PC-9 (cell line): ENCODE measurements at regions not wholly inside any gene's neighbourhood (a gene's known extent, or its start where the extent isn't known, plus 50 kb on each side); places are given as distances from the start of the nearest gene placed in this dataset.

ENCODE experiments used
- BruUV-seq: library from RNA; stranded (reverse); fragments of 400-500 nt; replicated peaks from 2 replicates; lab custom pipeline; 2021; lab: Mats Ljungman, UMichigan
- CTCF ChIA-PET: fragments of 300-600 bp; sonication (Branson Sonifier 250); formaldehyde crosslinking; loops from one replicate; lab custom pipeline; 2022; ENCODE audit warnings: antibody characterized with exemption; lab: Charles Lee
- POLR2A ChIA-PET: fragments of 300-600 bp; sonication (Branson Sonifier 250); formaldehyde crosslinking; loops from one replicate; lab custom pipeline; 2022; ENCODE audit warnings: antibody characterized with exemption; ENCODE audit not compliant: unreplicated experiment; lab: Charles Lee
- DNase-seq, 2 experiments: peaks; one replicate each; pipeline versions ENCODE4 v3.0.0 to v3.0.0-alpha.2; 2015 to 2022; ENCODE audit warnings: mixed read lengths in 1 of 2
- H2AFZ ChIP-seq: fragments of 200-600 bp; sonication (generic); 2 replicates; pipeline ENCODE4 v1.8.1; 2017; ENCODE audit warnings: antibody characterized with exemption
- H3F3A ChIP-seq: fragments of 200-600 bp; sonication (generic); 2 replicates; pipeline ENCODE4 v1.8.1; 2017; ENCODE audit warnings: antibody characterized with exemption, mild to moderate bottlenecking, low read depth; ENCODE audit not compliant: insufficient read depth
- H3K27ac ChIP-seq: fragments of 200-600 bp; sonication (generic); 2 replicates; pipeline ENCODE4 v1.6.1; 2016; ENCODE audit warnings: mixed run types
- H3K27me3 ChIP-seq: fragments of 200-600 bp; sonication (generic); 2 replicates; pipeline ENCODE4 v1.6.1; 2016; ENCODE audit warnings: low read depth, mixed run types; ENCODE audit not compliant: insufficient read depth
- H3K36me3 ChIP-seq: fragments of 200-600 bp; sonication (generic); 2 replicates; pipeline ENCODE4 v1.6.1; 2016; ENCODE audit warnings: low read depth, mixed run types
- H3K4me1 ChIP-seq: fragments of 200-600 bp; sonication (generic); replicated peaks from 2 replicates; pipeline ENCODE4 v1.6.1; 2016; ENCODE audit warnings: mixed run types; ENCODE audit not compliant: insufficient read depth
- H3K4me2 ChIP-seq: fragments of 200-600 bp; sonication (generic); 2 replicates; pipeline ENCODE4 v1.6.1; 2017; ENCODE audit warnings: mixed run types
- H3K4me3 ChIP-seq: fragments of 200-600 bp; sonication (generic); 2 replicates; pipeline ENCODE4 v1.6.1; 2016; ENCODE audit warnings: mixed run types
- H3K79me2 ChIP-seq: fragments of 200-600 bp; sonication (generic); 2 replicates; pipeline ENCODE4 v1.6.1; 2017; ENCODE audit warnings: low read depth, mixed run types
- H3K9me2 ChIP-seq: fragments of 200-600 bp; sonication (generic); 2 replicates; pipeline ENCODE4 v1.8.1; 2017; ENCODE audit warnings: mild to moderate bottlenecking; ENCODE audit not compliant: insufficient read depth
- H3K9me3 ChIP-seq: fragments of 200-600 bp; sonication (generic); 2 replicates; pipeline ENCODE4 v1.8.1; 2016; ENCODE audit warnings: low read depth; ENCODE audit not compliant: insufficient read depth
- H4K20me1 ChIP-seq: fragments of 200-600 bp; sonication (generic); 2 replicates; pipeline ENCODE4 v1.8.1; 2017; ENCODE audit not compliant: insufficient read depth
- EZH2 ChIP-seq: fragments of 200-600 bp; sonication (generic); IDR thresholded peaks from 2 replicates; pipeline ENCODE4 v1.8.0; 2017; ENCODE audit warnings: antibody characterized with exemption, low read depth
- intact Hi-C: fragments of 100-400 bp; cut with micrococcal nuclease; formaldehyde crosslinking; loops from one replicate; pipeline ENCODE4 v1.10.0; 2022; ENCODE audit not compliant: unreplicated experiment
- TF ChIP-seq, protein P1 (sequence below): fragments of 200-600 bp; sonication (generic); conservative IDR thresholded peaks from 2 replicates; pipeline ENCODE4 v1.6.1; 2017; ENCODE audit warnings: mixed run types, antibody characterized with exemption, mild to moderate bottlenecking, moderate library complexity

DNA sequence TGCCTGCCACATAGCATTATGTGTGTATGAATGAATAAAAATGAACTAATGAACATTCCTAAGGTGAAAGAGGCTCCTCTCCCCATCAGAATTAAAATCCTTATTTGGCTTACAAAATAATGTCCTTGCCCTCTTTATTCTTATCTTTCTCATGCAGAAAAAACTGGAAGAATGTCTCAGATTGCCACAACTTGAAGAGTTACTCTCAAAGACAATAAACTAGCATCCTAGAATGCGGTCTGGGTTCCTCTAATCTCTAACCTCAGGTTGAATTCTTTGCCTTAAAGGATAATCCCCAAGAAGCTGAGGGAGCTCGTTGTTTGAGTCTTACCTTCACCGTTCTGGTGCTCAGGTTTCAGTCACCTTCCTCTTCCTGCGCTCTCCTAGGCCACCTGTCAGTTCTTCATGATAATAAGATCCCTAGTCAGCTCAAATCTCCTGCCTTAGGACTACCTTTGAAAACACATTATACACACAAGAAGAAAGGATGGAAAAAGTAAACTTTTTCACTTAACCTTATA is 147.1 kb downstream of the PHLDA1 start:
- Histone ChIP-seq H3K27ac (no peak overlapping the region), H3K9me2 (no peaks in the 10 kb centered on the region), H3K9me3 (no peaks in the 10 kb centered on the region; the same call in 1 of the 2 replicates), H3K36me3 (no peaks in the 10 kb centered on the region), H3K4me3 (no peak overlapping the region), H2AFZ (no peak overlapping the region), H3K4me2 (no peak overlapping the region), H4K20me1 (no peaks in the 10 kb centered on the region), H3F3A (0 out of 2 replicates have a peak, but pooled peaks cover 3% of the 10 kb centered on the region), H3K27me3 (no peaks in the 10 kb centered on the region), H3K4me1 (peaks cover 7% of the 10 kb centered on the region; the same call in 1 of the 2 replicates), H3K79me2 (no peaks in the 10 kb centered on the region)
- no peak for DNase-seq
- BruUV-seq: no TSS peak
- ChIA-PET POLR2A (no interaction called here), CTCF (no interaction called here)
- TF ChIP-seq EZH2: no peak
- TF ChIP-seq, protein P1, sequence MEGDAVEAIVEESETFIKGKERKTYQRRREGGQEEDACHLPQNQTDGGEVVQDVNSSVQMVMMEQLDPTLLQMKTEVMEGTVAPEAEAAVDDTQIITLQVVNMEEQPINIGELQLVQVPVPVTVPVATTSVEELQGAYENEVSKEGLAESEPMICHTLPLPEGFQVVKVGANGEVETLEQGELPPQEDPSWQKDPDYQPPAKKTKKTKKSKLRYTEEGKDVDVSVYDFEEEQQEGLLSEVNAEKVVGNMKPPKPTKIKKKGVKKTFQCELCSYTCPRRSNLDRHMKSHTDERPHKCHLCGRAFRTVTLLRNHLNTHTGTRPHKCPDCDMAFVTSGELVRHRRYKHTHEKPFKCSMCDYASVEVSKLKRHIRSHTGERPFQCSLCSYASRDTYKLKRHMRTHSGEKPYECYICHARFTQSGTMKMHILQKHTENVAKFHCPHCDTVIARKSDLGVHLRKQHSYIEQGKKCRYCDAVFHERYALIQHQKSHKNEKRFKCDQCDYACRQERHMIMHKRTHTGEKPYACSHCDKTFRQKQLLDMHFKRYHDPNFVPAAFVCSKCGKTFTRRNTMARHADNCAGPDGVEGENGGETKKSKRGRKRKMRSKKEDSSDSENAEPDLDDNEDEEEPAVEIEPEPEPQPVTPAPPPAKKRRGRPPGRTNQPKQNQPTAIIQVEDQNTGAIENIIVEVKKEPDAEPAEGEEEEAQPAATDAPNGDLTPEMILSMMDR: no peak
- intact Hi-C loops: no loop called here

DNA sequence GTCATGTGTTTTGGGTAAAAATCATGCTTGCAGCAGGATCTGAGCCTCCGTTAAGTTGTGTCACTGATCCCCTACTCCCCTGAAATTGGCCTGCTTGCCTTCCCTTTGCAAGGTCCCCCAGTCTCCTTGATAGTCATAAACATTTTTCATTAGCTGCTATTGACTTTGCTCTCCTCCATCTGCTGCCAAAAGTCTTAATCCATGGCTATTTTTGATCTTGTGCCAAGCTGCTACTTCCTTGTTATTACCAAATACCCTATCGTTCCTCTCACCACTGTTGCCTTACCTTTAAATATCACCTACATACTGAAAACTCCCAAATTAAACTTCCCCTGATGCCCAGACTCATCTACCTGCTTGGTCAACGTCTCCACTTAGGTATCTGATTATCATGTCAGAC is 148.3 kb downstream of the PHLDA1 start:
- Histone ChIP-seq H2AFZ (no peak overlapping the region), H3F3A (0 out of 2 replicates have a peak, but pooled peaks cover 2% of the 10 kb centered on the region), H3K36me3 (no peaks in the 10 kb centered on the region), H3K79me2 (no peaks in the 10 kb centered on the region), H3K9me3 (no peaks in the 10 kb centered on the region; the same call in 1 of the 2 replicates), H3K27me3 (no peaks in the 10 kb centered on the region), H3K4me3 (no peak overlapping the region), H3K9me2 (no peaks in the 10 kb centered on the region), H4K20me1 (no peaks in the 10 kb centered on the region), H3K27ac (no peak overlapping the region), H3K4me2 (no peak overlapping the region), H3K4me1 (peaks cover 7% of the 10 kb centered on the region; the same call in 1 of the 2 replicates)
- POLR2A ChIA-PET: no interaction called here
- BruUV-seq: no TSS peak
- intact Hi-C loops: no loop called here
- CTCF ChIA-PET: no interaction called here
- TF ChIP-seq, protein P1: no peak
- no peak for TF ChIP-seq EZH2
- no peak for DNase-seq

DNA sequence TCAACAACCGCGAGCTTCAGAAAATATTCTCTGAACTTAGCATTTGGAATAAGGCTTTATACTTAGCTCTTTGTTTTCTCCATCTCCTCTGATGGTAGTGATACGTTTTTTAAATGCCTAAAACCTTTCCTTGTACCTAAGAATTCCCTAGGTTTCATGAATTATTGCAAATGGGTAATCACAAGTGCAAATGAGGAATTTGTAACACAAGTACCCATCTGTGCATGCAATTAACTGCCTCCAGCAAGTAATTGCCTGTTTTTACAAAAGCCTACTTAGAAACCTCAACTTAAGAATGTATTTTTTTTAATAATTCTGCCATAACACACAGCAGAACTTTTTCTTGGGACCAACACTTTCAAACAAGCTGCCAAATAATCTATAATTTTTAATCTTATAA is 149.2 kb downstream of the PHLDA1 start:
- ChIA-PET POLR2A (no interaction called here), CTCF (no interaction called here)
- Histone ChIP-seq H3F3A (no peaks in the 10 kb centered on the region), H3K4me3 (no peak overlapping the region), H4K20me1 (no peaks in the 10 kb centered on the region), H3K4me1 (peaks cover 8% of the 10 kb centered on the region; the same call in 1 of the 2 replicates), H3K27me3 (no peaks in the 10 kb centered on the region), H2AFZ (no peak overlapping the region), H3K9me3 (no peaks in the 10 kb centered on the region; the same call in 1 of the 2 replicates), H3K36me3 (no peaks in the 10 kb centered on the region), H3K4me2 (no peak overlapping the region), H3K9me2 (no peaks in the 10 kb centered on the region), H3K27ac (no peak overlapping the region), H3K79me2 (no peaks in the 10 kb centered on the region)
- intact Hi-C loops: no loop called here
- no peak for TF ChIP-seq EZH2
- TF ChIP-seq, protein P1: no peak
- no peak for DNase-seq
- BruUV-seq: no TSS peak
